ENCODE measurements at regions not wholly inside any gene's neighbourhood (a gene's known extent, or its start where the extent isn't known, plus 50 kb on each side); places are given as distances from the start of the nearest gene placed in this dataset.

GRCh38 chr3:16675805-16676204 is 70.6 kb upstream of the DAZL start:
- TF ChIP-seq SUZ12 (IDR thresholded peaks at IDR 0.05; ENCODE audit: extremely low read depth, insufficient read depth, insufficient read length) (no peak), YY1 (IDR thresholded peaks at IDR 0.05; ENCODE audit: insufficient read depth, insufficient read length) (no peak), ZNF274 (IDR thresholded peaks at IDR 0.05; ENCODE audit: low read depth, low read length) (no peak)

Measured in NT2/D1 (cell line).